Stomach (tissue), 8 donors: ENCODE measurements at regions not wholly inside any gene's neighbourhood (a gene's known extent, or its start where the extent isn't known, plus 50 kb on each side); places are given as distances from the start of the nearest gene placed in this dataset.

Experiments
- DNase-seq, 2 donors: peaks; one replicate each; pipeline versions ENCODE4 v3.0.0 to v3.0.0-alpha.2; 2013 to 2019
- H3K27ac ChIP-seq, 5 donors: fragments of 200-600 bp in 4 of 5; sonication (generic) in 4 of 5; one replicate each; pipeline ENCODE4 v1.5.1; 2013 to 2019; ENCODE audit warnings: mild to moderate bottlenecking in 1 of 5, moderate library complexity in 1 of 5
- H3K27me3 ChIP-seq, 3 donors: fragments of 200-600 bp; sonication (generic); one replicate each; pipeline ENCODE4 v1.5.1; 2017 to 2019; ENCODE audit warnings: mixed run types in 1 of 3
- H3K36me3 ChIP-seq, 4 donors: fragments of 200-600 bp; sonication (generic); 1 replicate in 3 of 4; 2 replicates in 1 of 4; pipeline ENCODE4 v1.5.1; 2016 to 2019
- H3K4me1 ChIP-seq, 4 donors: fragments of 200-600 bp; sonication (generic); one replicate each; pipeline ENCODE4 v1.5.1; 2016 to 2019
- H3K4me3 ChIP-seq, 4 donors: fragments of 200-600 bp; sonication (generic) in 3 of 4; one replicate each; pipeline ENCODE4 v1.5.1; 2016 to 2019; ENCODE audit warnings: mild to moderate bottlenecking in 1 of 4
- H3K9me3 ChIP-seq, 4 donors: fragments of 200-600 bp; sonication (generic); one replicate each; pipeline ENCODE4 v1.5.1; 2016 to 2019
- EP300 ChIP-seq: sonication (generic); formaldehyde crosslinking; IDR thresholded peaks from one replicate; pipeline ENCODE4 v1.6.1; 2017; ENCODE audit warnings: antibody characterized with exemption
- POLR2A ChIP-seq, 4 donors: fragments of 450-650 bp; IDR thresholded peaks; one replicate each; pipeline ENCODE4 v1.6.1; 2016; ENCODE audit warnings: antibody characterized with exemption in 4 of 4, control low read depth in 2 of 4, mild to moderate bottlenecking in 1 of 4, moderate library complexity in 1 of 4
- POLR2AphosphoS5 ChIP-seq, 3 donors: sonication (generic); formaldehyde crosslinking; IDR thresholded peaks; one replicate each; pipeline ENCODE4 v1.6.1; 2016; ENCODE audit warnings: antibody characterized with exemption in 3 of 3
- WGBS, 5 donors: extraction: QIAGEN DNeasy Blood & Tissue Kit in 3 of 5; methylation state at CpG; one replicate each; pipeline versions ENCODE4 v1.1.5 to v1.1.7; 2013 to 2018; 5-methylcytosine and 5-hydroxymethylcytosine counted together
- intact Hi-C: fragments of 100-400 bp; cut with DNase I; formaldehyde crosslinking; loops from one replicate; pipeline ENCODE4 v1.15.1; 2023; ENCODE audit warnings: low total_unique reads
- TF ChIP-seq, protein P1 (sequence below), 7 experiments: fragments of 450-650 bp in 4 of 7; fragments of 200-600 bp in 3 of 7; sonication (generic) in 3 of 7; IDR thresholded peaks; one replicate each; pipeline ENCODE4 v1.5.1; 2016 to 2019; ENCODE audit warnings: antibody characterized with exemption in 7 of 7, control low read depth in 2 of 7, mild to moderate bottlenecking in 1 of 7
- donor health status: healthy with polysubstance abuse.
- donor health status: Bipolar disorder and iron deficiency.
- donor health status: healthy.

DNA sequence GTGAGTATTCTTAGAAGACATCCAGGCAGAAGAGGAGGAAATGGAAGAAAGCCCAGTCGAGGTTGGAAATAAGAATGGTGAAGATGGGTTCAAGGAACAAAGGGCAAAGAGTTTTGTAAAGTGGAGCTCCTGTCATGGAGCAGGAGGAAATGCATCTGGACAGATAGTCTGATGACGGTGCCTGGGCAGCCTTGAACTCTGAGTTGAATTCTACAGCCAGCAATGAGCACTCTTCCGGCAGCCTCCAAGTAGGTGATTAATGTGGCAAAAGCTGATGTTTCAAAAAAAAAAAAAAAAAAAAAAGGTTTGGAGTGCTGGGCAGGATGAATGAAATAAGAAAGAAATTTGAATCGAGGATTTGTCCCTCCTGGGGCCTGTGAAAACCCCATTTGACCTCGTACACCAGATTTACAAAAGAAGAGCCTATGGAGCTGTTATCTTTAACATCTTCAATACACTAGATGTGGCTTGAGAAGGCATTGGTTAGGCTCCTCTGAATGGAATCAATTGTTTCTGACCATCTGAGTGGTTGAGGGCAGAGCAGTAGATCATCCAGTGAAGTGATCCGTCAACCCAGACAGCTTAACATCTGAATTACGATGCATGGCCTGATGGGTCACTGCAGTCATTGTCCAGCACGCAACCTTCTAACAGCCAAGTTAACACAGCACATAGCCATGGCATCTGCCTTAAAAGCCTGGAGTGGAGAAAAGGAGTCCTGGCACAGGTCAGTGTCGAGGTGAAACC is 449.7 kb downstream of the TXNL1 start:
- 79 to 86% (median 80%) methylated on average over 9 of the region's 9 CpGs for WGBS, 5 donors
- H3K27ac ChIP-seq, result no peak overlapping the region
- DNase-seq, result no peak
- no peak overlapping the region for H3K4me3 ChIP-seq
- no peak for TF ChIP-seq POLR2AphosphoS5 (IDR thresholded peaks at IDR 0.05)
- TF ChIP-seq POLR2A (IDR thresholded peaks at IDR 0.05), result no peak
- TF ChIP-seq EP300, result no peak
- TF ChIP-seq, protein P1, sequence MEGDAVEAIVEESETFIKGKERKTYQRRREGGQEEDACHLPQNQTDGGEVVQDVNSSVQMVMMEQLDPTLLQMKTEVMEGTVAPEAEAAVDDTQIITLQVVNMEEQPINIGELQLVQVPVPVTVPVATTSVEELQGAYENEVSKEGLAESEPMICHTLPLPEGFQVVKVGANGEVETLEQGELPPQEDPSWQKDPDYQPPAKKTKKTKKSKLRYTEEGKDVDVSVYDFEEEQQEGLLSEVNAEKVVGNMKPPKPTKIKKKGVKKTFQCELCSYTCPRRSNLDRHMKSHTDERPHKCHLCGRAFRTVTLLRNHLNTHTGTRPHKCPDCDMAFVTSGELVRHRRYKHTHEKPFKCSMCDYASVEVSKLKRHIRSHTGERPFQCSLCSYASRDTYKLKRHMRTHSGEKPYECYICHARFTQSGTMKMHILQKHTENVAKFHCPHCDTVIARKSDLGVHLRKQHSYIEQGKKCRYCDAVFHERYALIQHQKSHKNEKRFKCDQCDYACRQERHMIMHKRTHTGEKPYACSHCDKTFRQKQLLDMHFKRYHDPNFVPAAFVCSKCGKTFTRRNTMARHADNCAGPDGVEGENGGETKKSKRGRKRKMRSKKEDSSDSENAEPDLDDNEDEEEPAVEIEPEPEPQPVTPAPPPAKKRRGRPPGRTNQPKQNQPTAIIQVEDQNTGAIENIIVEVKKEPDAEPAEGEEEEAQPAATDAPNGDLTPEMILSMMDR (IDR thresholded peaks at IDR 0.05), result no peak
- no peaks in the 10 kb centered on the region for H3K27me3 ChIP-seq
- intact Hi-C loops, result no loop called here
- peaks cover 0 to 15% (median 9%) of the 10 kb centered on the region in 4 donors for H3K4me1 ChIP-seq
- no peaks in the 10 kb centered on the region for H3K36me3 ChIP-seq
- H3K9me3 ChIP-seq, result no peaks in the 10 kb centered on the region

DNA sequence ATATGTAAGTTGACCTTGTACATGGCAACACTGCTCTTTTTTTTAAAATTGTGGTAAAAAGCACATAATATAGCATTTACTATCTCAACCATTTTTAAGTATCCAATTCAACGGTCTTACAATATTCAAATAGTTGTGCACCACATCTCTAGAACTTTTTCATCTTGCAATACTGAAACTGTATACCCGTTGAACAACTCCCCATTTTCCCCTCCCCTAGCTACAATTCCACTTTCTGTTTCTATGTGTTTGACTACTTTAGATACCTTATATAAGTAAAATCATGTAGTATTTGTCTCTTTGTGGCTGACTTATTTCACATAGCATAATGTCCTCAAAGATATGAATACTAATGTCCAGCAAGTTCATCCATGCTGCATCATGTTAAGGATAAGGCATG is 452.1 kb downstream of the TXNL1 start:
- TF ChIP-seq, protein P1 (IDR thresholded peaks at IDR 0.05), result no peak
- TF ChIP-seq POLR2AphosphoS5 (IDR thresholded peaks at IDR 0.05) (no peak), EP300 (no peak), POLR2A (IDR thresholded peaks at IDR 0.05) (no peak)
- intact Hi-C loops, result no loop called here
- Histone ChIP-seq H3K36me3 (no peaks in the 10 kb centered on the region), H3K4me3 (no peak overlapping the region), H3K9me3 (no peaks in the 10 kb centered on the region), H3K27me3 (no peaks in the 10 kb centered on the region), H3K27ac (no peak overlapping the region), H3K4me1 (peaks cover 0 to 5% (median 4%) of the 10 kb centered on the region in 4 donors)
- DNase-seq, result no peak
- 83 to 94% (median 87%) methylated on average over 2 of the region's 2 CpGs for WGBS, 5 donors

DNA sequence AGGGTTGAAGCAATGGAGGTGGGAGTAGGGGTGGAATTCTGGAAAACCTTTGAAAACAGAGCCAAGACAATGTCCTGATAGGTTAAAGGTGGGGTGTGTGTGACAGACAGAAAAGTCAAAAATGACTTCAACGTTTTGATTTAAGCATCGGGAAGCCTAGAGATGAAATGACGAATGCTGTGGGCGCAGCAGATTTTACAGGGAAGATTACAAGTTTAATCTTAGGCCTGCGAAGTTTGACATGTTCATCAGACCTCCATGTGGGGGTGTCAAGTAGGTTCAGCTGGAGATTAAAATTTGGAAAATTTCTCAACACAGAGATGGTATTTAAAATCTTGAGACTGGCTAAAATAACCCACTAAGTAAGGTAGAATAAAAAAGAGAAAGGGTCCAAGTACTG is 453.3 kb downstream of the TXNL1 start:
- TF ChIP-seq POLR2A (IDR thresholded peaks at IDR 0.05) (no peak), EP300 (no peak), POLR2AphosphoS5 (IDR thresholded peaks at IDR 0.05) (no peak)
- TF ChIP-seq, protein P1 (IDR thresholded peaks at IDR 0.05), result no peak
- intact Hi-C loops, result no loop called here
- H3K4me3 ChIP-seq, result no peak overlapping the region
- no peaks in the 10 kb centered on the region for H3K9me3 ChIP-seq
- H3K4me1 ChIP-seq, result peaks cover 0 to 5% (median 0%) of the 10 kb centered on the region in 4 donors
- H3K27me3 ChIP-seq, result no peaks in the 10 kb centered on the region
- no peak for DNase-seq
- 91 to 93% (median 93%) methylated on average over 5 of the region's 5 CpGs for WGBS, 5 donors
- no peaks in the 10 kb centered on the region for H3K36me3 ChIP-seq
- no peak overlapping the region for H3K27ac ChIP-seq

DNA sequence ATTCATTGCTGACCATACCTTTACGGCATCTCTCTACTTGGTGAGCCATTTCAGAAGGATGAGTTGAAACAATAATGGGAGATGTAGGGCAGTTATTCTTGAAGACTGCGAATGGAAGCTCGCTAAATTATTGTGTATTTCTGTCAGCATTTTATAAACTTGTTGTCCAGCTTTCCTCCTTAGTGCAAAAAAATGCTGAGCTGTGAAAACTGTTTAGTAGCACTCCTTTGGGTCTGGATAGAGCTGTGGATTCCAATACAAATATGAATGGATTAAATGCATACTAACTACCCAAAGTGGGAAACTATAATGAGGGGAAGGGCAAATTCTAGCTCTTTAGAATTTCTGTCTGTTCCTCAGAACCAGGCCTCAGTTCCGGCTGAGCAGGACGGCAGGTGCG is 461.6 kb downstream of the TXNL1 start:
- no peak for DNase-seq
- 92 to 96% (median 94%) methylated on average over 6 of the region's 6 CpGs for WGBS, 5 donors
- intact Hi-C loops, result no loop called here
- Histone ChIP-seq H3K4me3 (no peak overlapping the region), H3K27ac (no peak overlapping the region), H3K36me3 (no peaks in the 10 kb centered on the region), H3K27me3 (no peaks in the 10 kb centered on the region), H3K9me3 (no peaks in the 10 kb centered on the region), H3K4me1 (no peaks in the 10 kb centered on the region)
- TF ChIP-seq EP300 (no peak), POLR2A (IDR thresholded peaks at IDR 0.05) (no peak), POLR2AphosphoS5 (IDR thresholded peaks at IDR 0.05) (no peak)
- TF ChIP-seq, protein P1 (IDR thresholded peaks at IDR 0.05), result no peak
